ENCODE measurements at regions not wholly inside any gene's neighbourhood (a gene's known extent, or its start where the extent isn't known, plus 50 kb on each side); places are given as distances from the start of the nearest gene placed in this dataset.

GRCh38 chr17:72361892-72362291, 241.1 kb downstream of the SOX9 start:
- CTCF ChIA-PET = no interaction called here
- Mint-ChIP-seq H3K9me3 (ENCODE audit: unreplicated experiment) (no peaks in the 10 kb centered on the region), H3K27ac (ENCODE audit: unreplicated experiment) (no peak overlapping the region), H3K27me3 (ENCODE audit: insufficient read depth, unreplicated experiment) (no peaks in the 10 kb centered on the region), H3K36me3 (ENCODE audit: insufficient read depth, unreplicated experiment) (no peaks in the 10 kb centered on the region), H3K4me3 (ENCODE audit: unreplicated experiment) (no peak overlapping the region), H3K4me1 (ENCODE audit: low read depth, unreplicated experiment) (peaks cover 7% of the 10 kb centered on the region)
- TF ChIP-seq CTCF (IDR thresholded peaks at IDR 0.05; ENCODE audit: insufficient read depth in 1 of 2, low read depth in 1 of 2, low read length in 1 of 2, severe bottlenecking in 1 of 2, unreplicated experiment in 1 of 2) = no peak
- POLR2A ChIA-PET = no interaction called here
- Histone ChIP-seq H3K4me3 (ENCODE audit: low read depth, low read length) (no peak overlapping the region), H3K9me3 (no peaks in the 10 kb centered on the region), H3K27me3 (replicated peaks; ENCODE audit: control insufficient read depth, insufficient read depth, low read length) (no peaks in the 10 kb centered on the region), H3K36me3 (ENCODE audit: control insufficient read depth, insufficient read depth, low read length) (no peaks in the 10 kb centered on the region), H3K4me1 (0 out of 2 replicates have a peak, but pooled peaks cover 3% of the 10 kb centered on the region)
- BruUV-seq (replicated peaks) = no TSS peak
- DNase-seq = no peak
- intact Hi-C loops (cut with micrococcal nuclease; ENCODE audit: unreplicated experiment) = no loop called here

- H3K27ac Mint-ChIP-seq (ENCODE audit: unreplicated experiment) = no peak overlapping the region
- CTCF ChIA-PET = no interaction called here
- Histone ChIP-seq H3K4me1 (0 out of 2 replicates have a peak, but pooled peaks cover 3% of the 10 kb centered on the region), H3K4me3 (ENCODE audit: low read depth, low read length) (no peak overlapping the region), H3K36me3 (ENCODE audit: control insufficient read depth, insufficient read depth, low read length) (no peaks in the 10 kb centered on the region), H3K9me3 (no peaks in the 10 kb centered on the region), H3K27me3 (replicated peaks; ENCODE audit: control insufficient read depth, insufficient read depth, low read length) (no peaks in the 10 kb centered on the region)
- peaks cover 7% of the 10 kb centered on the region for H3K4me1 Mint-ChIP-seq (ENCODE audit: low read depth, unreplicated experiment)
- no peaks in the 10 kb centered on the region for H3K9me3 Mint-ChIP-seq (ENCODE audit: unreplicated experiment)
- intact Hi-C loops (cut with micrococcal nuclease; ENCODE audit: unreplicated experiment) = no loop called here
- DNase-seq = no peak
- TF ChIP-seq CTCF (IDR thresholded peaks at IDR 0.05; ENCODE audit: insufficient read depth in 1 of 2, low read depth in 1 of 2, low read length in 1 of 2, severe bottlenecking in 1 of 2, unreplicated experiment in 1 of 2) = no peak
- H3K36me3 Mint-ChIP-seq (ENCODE audit: insufficient read depth, unreplicated experiment) = no peaks in the 10 kb centered on the region
- BruUV-seq (replicated peaks) = no TSS peak
- H3K4me3 Mint-ChIP-seq (ENCODE audit: unreplicated experiment) = no peak overlapping the region
- POLR2A ChIA-PET = no interaction called here
- H3K27me3 Mint-ChIP-seq (ENCODE audit: insufficient read depth, unreplicated experiment) = no peaks in the 10 kb centered on the region
Observed at GRCh38 chr17:72362376-72363088, 241.7 kb downstream of the SOX9 start.

- TF ChIP-seq CTCF (IDR thresholded peaks at IDR 0.05; ENCODE audit: insufficient read depth in 1 of 2, low read depth in 1 of 2, low read length in 1 of 2, severe bottlenecking in 1 of 2, unreplicated experiment in 1 of 2) = no peak
- POLR2A ChIA-PET = no interaction called here
- H3K27me3 Mint-ChIP-seq (ENCODE audit: insufficient read depth, unreplicated experiment) = no peaks in the 10 kb centered on the region
- Histone ChIP-seq H3K4me3 (ENCODE audit: low read depth, low read length) (no peak overlapping the region), H3K9me3 (0 out of 2 replicates have a peak, but pooled peaks cover under 1% of the 10 kb centered on the region), H3K27me3 (replicated peaks; ENCODE audit: control insufficient read depth, insufficient read depth, low read length) (no peaks in the 10 kb centered on the region), H3K4me1 (0 out of 2 replicates have a peak, but pooled peaks cover 3% of the 10 kb centered on the region), H3K36me3 (ENCODE audit: control insufficient read depth, insufficient read depth, low read length) (no peaks in the 10 kb centered on the region)
- BruUV-seq (replicated peaks) = no TSS peak
- H3K4me1 Mint-ChIP-seq (ENCODE audit: low read depth, unreplicated experiment) = peaks cover 7% of the 10 kb centered on the region
- CTCF ChIA-PET = no interaction called here
- H3K4me3 Mint-ChIP-seq (ENCODE audit: unreplicated experiment) = no peak overlapping the region
- intact Hi-C loops (cut with micrococcal nuclease; ENCODE audit: unreplicated experiment) = no loop called here
- no peak for DNase-seq
- no peak overlapping the region for H3K27ac Mint-ChIP-seq (ENCODE audit: unreplicated experiment)
- no peaks in the 10 kb centered on the region for H3K36me3 Mint-ChIP-seq (ENCODE audit: insufficient read depth, unreplicated experiment)
- no peaks in the 10 kb centered on the region for H3K9me3 Mint-ChIP-seq (ENCODE audit: unreplicated experiment)
Observed at GRCh38 chr17:72363089-72363610, 242.3 kb downstream of the SOX9 start.

Data from Caco-2 (cell line).